ENCODE measurements at regions not wholly inside any gene's neighbourhood (a gene's known extent, or its start where the extent isn't known, plus 50 kb on each side); places are given as distances from the start of the nearest gene placed in this dataset.

GRCh38 chr18:76234676-76235060 is 260.4 kb downstream of the ZNF516 start (continued):
- TF ChIP-seq ZNF462 (CRISPR knock-in tag; IDR thresholded peaks at IDR 0.05) = no peak

- no peak overlapping the region for H3K27ac Mint-ChIP-seq
- Histone ChIP-seq H3K27ac (ENCODE audit: low read depth) (no peak overlapping the region), H3K4me2 (no peak overlapping the region), H3K36me3 (ENCODE audit: insufficient read depth) (no peaks in the 10 kb centered on the region), H2AFZ (no peak overlapping the region), H3F3A (replicated peaks; ENCODE audit: low read depth) (no peaks in the 10 kb centered on the region), H3K4me3 (no peak overlapping the region), H3K27me3 (ENCODE audit: insufficient read depth) (no peaks in the 10 kb centered on the region), H3K79me2 (replicated peaks; ENCODE audit: insufficient read depth) (no peaks in the 10 kb centered on the region), H4K20me1 (replicated peaks; ENCODE audit: insufficient read depth) (no peaks in the 10 kb centered on the region), H3K9me2 (ENCODE audit: insufficient read depth) (peaks cover 7% of the 10 kb centered on the region; the same call in 1 of the 2 replicates), H3K4me1 (ENCODE audit: insufficient read depth) (no peaks in the 10 kb centered on the region)
- H3K9me3 Mint-ChIP-seq = peaks cover 13% of the 10 kb centered on the region
- no peak for DNase-seq (ENCODE audit: low spot score)
- peaks cover 7% of the 10 kb centered on the region; the same call in 2 of the 3 replicates for H3K36me3 Mint-ChIP-seq (ENCODE audit: low read depth)
- ATAC-seq = no peak
- H3K4me1 Mint-ChIP-seq = peaks cover 5% of the 10 kb centered on the region; the same call in 2 of the 3 replicates
- H3K27me3 Mint-ChIP-seq (ENCODE audit: insufficient read depth, low read depth, poor library complexity) = peaks cover 2% of the 10 kb centered on the region
- H3K4me3 Mint-ChIP-seq = no peak overlapping the region
- no peak for TF ChIP-seq EZH2phosphoT487 (IDR thresholded peaks at IDR 0.05; ENCODE audit: unreplicated experiment)
- no peak for TF ChIP-seq ZNF331 (CRISPR knock-in tag; IDR thresholded peaks at IDR 0.05; ENCODE audit: low read depth)
- TF ChIP-seq, protein P1, sequence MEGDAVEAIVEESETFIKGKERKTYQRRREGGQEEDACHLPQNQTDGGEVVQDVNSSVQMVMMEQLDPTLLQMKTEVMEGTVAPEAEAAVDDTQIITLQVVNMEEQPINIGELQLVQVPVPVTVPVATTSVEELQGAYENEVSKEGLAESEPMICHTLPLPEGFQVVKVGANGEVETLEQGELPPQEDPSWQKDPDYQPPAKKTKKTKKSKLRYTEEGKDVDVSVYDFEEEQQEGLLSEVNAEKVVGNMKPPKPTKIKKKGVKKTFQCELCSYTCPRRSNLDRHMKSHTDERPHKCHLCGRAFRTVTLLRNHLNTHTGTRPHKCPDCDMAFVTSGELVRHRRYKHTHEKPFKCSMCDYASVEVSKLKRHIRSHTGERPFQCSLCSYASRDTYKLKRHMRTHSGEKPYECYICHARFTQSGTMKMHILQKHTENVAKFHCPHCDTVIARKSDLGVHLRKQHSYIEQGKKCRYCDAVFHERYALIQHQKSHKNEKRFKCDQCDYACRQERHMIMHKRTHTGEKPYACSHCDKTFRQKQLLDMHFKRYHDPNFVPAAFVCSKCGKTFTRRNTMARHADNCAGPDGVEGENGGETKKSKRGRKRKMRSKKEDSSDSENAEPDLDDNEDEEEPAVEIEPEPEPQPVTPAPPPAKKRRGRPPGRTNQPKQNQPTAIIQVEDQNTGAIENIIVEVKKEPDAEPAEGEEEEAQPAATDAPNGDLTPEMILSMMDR (conservative IDR thresholded peaks at IDR 0.05; ENCODE audit: low read depth in 2 of 2) = no peak
- TF ChIP-seq CREB1 (CRISPR knock-in tag; IDR thresholded peaks at IDR 0.05; ENCODE audit: low read depth) = no peak
- TF ChIP-seq ZNF114 (CRISPR knock-in tag; IDR thresholded peaks at IDR 0.05) = no peak
- TF ChIP-seq, protein P2, sequence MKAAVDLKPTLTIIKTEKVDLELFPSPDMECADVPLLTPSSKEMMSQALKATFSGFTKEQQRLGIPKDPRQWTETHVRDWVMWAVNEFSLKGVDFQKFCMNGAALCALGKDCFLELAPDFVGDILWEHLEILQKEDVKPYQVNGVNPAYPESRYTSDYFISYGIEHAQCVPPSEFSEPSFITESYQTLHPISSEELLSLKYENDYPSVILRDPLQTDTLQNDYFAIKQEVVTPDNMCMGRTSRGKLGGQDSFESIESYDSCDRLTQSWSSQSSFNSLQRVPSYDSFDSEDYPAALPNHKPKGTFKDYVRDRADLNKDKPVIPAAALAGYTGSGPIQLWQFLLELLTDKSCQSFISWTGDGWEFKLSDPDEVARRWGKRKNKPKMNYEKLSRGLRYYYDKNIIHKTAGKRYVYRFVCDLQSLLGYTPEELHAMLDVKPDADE (IDR thresholded peaks at IDR 0.05) = no peak
- TF ChIP-seq NANOG (IDR thresholded peaks at IDR 0.05; ENCODE audit: borderline replicate concordance) = no peak
- no peak for TF ChIP-seq REST (IDR thresholded peaks at IDR 0.05; ENCODE audit: unreplicated experiment)
- TF ChIP-seq EZH2 (IDR thresholded peaks at IDR 0.05; ENCODE audit: low read depth, unreplicated experiment) = no peak
Observed at GRCh38 chr18:76233876-76234675, 261.0 kb downstream of the ZNF516 start.

Measured in GM23338 (cell line).